Tibial nerve (tissue), 4 donors: ENCODE measurements at regions not wholly inside any gene's neighbourhood (a gene's known extent, or its start where the extent isn't known, plus 50 kb on each side); places are given as distances from the start of the nearest gene placed in this dataset.

Source experiments
- EP300 ChIP-seq, 2 donors: sonication (generic); formaldehyde crosslinking; IDR thresholded peaks; one replicate each; pipeline ENCODE4 v1.6.1; 2017; ENCODE audit warnings: antibody characterized with exemption in 2 of 2, mild to moderate bottlenecking in 1 of 2
- POLR2A ChIP-seq, 2 donors: fragments of 450-650 bp; IDR thresholded peaks; one replicate each; pipeline ENCODE4 v1.6.1; 2017; ENCODE audit warnings: antibody characterized with exemption in 2 of 2, mild to moderate bottlenecking in 2 of 2, moderate library complexity in 2 of 2
- TF ChIP-seq, protein P1 (sequence below), 5 experiments: fragments of 200-600 bp in 3 of 5; fragments of 450-650 bp in 2 of 5; sonication (generic) in 3 of 5; IDR thresholded peaks; one replicate each; pipeline ENCODE4 v1.5.1; 2016 to 2019; ENCODE audit warnings: antibody characterized with exemption in 5 of 5, mild to moderate bottlenecking in 3 of 5, moderate library complexity in 2 of 5

DNA sequence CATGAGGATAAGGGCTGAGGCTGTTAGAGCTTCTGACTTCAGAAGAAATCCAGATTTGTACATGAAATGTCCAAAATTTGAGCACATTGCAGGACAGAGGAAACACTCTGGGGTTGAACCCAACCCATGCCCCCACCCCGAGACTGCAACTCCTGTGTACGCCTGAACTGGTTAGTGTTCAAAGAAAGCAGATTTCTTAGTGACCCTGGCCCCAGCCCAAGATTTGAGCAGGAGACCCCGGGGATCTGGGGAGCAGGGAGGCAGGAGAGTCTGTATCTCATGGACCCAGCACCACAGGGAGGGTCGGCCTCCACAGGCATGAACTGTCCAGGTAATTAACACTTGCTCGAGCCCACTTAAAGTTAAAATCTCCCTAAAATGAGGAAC lies 69.3 kb upstream of the WNT7B start:
- TF ChIP-seq, protein P1, sequence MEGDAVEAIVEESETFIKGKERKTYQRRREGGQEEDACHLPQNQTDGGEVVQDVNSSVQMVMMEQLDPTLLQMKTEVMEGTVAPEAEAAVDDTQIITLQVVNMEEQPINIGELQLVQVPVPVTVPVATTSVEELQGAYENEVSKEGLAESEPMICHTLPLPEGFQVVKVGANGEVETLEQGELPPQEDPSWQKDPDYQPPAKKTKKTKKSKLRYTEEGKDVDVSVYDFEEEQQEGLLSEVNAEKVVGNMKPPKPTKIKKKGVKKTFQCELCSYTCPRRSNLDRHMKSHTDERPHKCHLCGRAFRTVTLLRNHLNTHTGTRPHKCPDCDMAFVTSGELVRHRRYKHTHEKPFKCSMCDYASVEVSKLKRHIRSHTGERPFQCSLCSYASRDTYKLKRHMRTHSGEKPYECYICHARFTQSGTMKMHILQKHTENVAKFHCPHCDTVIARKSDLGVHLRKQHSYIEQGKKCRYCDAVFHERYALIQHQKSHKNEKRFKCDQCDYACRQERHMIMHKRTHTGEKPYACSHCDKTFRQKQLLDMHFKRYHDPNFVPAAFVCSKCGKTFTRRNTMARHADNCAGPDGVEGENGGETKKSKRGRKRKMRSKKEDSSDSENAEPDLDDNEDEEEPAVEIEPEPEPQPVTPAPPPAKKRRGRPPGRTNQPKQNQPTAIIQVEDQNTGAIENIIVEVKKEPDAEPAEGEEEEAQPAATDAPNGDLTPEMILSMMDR (IDR thresholded peaks at IDR 0.05) = no peak
- TF ChIP-seq POLR2A (IDR thresholded peaks at IDR 0.05) (no peak), EP300 (IDR thresholded peaks at IDR 0.05) (no peak)
